ENCODE measurements at regions not wholly inside any gene's neighbourhood (a gene's known extent, or its start where the extent isn't known, plus 50 kb on each side); places are given as distances from the start of the nearest gene placed in this dataset.
"Not testable (repeated sequence)": the region's sequence is repeated elsewhere in the genome, so short reads cannot be mapped to it uniquely, and the experiment has no call there.

DNA sequence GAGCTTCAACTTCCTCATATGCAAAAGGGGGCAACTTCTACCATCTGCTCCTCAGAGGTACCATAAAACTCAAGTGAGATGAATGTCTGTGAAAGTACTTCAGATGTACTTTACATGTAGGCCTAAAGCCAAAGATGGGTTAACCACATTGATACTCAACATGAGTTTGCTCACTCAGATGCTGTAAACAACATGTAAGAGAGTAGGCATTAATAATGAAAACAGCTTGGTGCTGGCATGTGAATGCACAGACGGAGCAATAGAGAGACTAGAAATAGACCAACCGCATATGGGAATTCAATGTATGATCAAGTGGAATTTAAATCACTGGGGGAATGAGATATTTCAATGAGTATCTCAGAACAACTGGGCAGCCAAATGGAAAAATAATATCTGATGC is 143.8 kb upstream of the CDYL start:
- no peak overlapping the region for H3K27ac ChIP-seq
- intact Hi-C loops (cut with DNase I), result no loop called here
- no peak for ATAC-seq
- H3K9me3 ChIP-seq, result peaks cover 0 to 42% (median 21%) of the 10 kb centered on the region in 11 donors
- TF ChIP-seq, protein P1, sequence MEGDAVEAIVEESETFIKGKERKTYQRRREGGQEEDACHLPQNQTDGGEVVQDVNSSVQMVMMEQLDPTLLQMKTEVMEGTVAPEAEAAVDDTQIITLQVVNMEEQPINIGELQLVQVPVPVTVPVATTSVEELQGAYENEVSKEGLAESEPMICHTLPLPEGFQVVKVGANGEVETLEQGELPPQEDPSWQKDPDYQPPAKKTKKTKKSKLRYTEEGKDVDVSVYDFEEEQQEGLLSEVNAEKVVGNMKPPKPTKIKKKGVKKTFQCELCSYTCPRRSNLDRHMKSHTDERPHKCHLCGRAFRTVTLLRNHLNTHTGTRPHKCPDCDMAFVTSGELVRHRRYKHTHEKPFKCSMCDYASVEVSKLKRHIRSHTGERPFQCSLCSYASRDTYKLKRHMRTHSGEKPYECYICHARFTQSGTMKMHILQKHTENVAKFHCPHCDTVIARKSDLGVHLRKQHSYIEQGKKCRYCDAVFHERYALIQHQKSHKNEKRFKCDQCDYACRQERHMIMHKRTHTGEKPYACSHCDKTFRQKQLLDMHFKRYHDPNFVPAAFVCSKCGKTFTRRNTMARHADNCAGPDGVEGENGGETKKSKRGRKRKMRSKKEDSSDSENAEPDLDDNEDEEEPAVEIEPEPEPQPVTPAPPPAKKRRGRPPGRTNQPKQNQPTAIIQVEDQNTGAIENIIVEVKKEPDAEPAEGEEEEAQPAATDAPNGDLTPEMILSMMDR (IDR thresholded peaks at IDR 0.05), result no peak
- no peaks in the 10 kb centered on the region for H3K4me1 ChIP-seq
- no peak for DNase-seq
- no peak overlapping the region for H3K4me3 ChIP-seq
- H3K36me3 ChIP-seq, result no peaks in the 10 kb centered on the region
- 66% methylated on average over 2 of the region's 2 CpGs for WGBS, 2 donors
- H3K27me3 ChIP-seq, result no peaks in the 10 kb centered on the region

DNA sequence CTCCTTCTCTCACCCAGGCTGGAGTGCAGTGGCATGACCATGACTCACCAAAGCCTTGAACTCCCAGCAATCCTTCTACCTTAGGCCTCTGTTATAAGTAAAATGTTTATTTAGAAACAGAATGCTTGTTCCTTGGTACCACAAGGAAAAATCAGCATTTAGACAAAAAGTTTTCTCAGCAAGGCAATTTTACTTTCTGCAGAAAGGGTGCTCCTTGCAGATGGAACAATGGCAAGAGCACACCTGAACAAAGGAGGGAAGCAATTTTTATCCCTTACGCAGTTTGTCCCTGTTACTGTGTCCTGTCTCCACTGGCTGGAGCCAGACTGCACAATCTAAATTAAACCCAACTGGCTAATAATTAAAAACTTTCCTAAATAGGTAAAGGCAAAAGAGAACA is 146.4 kb upstream of the CDYL start:
- DNase-seq; H3K36me3 ChIP-seq; H3K4me3 ChIP-seq; H3K27ac ChIP-seq; ATAC-seq; H3K4me1 ChIP-seq; H3K27me3 ChIP-seq; intact Hi-C loops (cut with DNase I): not testable (repeated sequence)
- 94 to 100% methylated on average over 1 of the region's 1 CpG for WGBS, 2 donors
- peaks cover 0 to 43% (median 21%) of the 10 kb centered on the region in 11 donors for H3K9me3 ChIP-seq

- intact Hi-C loops (cut with DNase I), result no loop called here
- WGBS, 2 donors, result 90% methylated on average over 6 of the region's 6 CpGs
- Histone ChIP-seq H3K4me1 (no peaks in the 10 kb centered on the region), H3K9me3 (peaks cover 0 to 32% (median 15%) of the 10 kb centered on the region in 11 donors), H3K36me3 (no peaks in the 10 kb centered on the region), H3K27ac (no peak overlapping the region), H3K27me3 (no peaks in the 10 kb centered on the region), H3K4me3 (no peak overlapping the region)
- TF ChIP-seq, protein P1 (IDR thresholded peaks at IDR 0.05), result no peak
- ATAC-seq, result no peak
- DNase-seq, result no peak
Measured at GRCh38 chr6:4625557-4625956, 150.6 kb upstream of the CDYL start.

GRCh38 chr6:4624726-4625125 is 151.5 kb upstream of the CDYL start:
- H3K4me3 ChIP-seq, result no peak overlapping the region
- H3K27ac ChIP-seq, result no peak overlapping the region
- peaks cover 0 to 23% (median 9%) of the 10 kb centered on the region in 11 donors for H3K9me3 ChIP-seq
- no peaks in the 10 kb centered on the region for H3K36me3 ChIP-seq
- ATAC-seq (no peak), DNase-seq (no peak)
- H3K4me1 ChIP-seq, result no peaks in the 10 kb centered on the region
- 92 to 93% methylated on average over 7 of the region's 7 CpGs for WGBS, 2 donors
- TF ChIP-seq, protein P1 (IDR thresholded peaks at IDR 0.05), result no peak
- intact Hi-C loops (cut with DNase I), result no loop called here
- no peaks in the 10 kb centered on the region for H3K27me3 ChIP-seq

GRCh38 chr6:4620284-4621151 is 155.7 kb upstream of the CDYL start:
- Histone ChIP-seq H3K27ac (no peak overlapping the region), H3K27me3 (no peaks in the 10 kb centered on the region), H3K4me1 (peaks cover 0 to 10% (median 0%) of the 10 kb centered on the region in 9 donors), H3K9me3 (no peaks in the 10 kb centered on the region), H3K36me3 (no peaks in the 10 kb centered on the region), H3K4me3 (no peak overlapping the region)
- intact Hi-C loops (cut with DNase I), result no loop called here
- WGBS, 2 donors, result 84 to 85% methylated on average over 12 of the region's 12 CpGs
- ATAC-seq (no peak), DNase-seq (no peak)
- TF ChIP-seq, protein P1 (IDR thresholded peaks at IDR 0.05), result no peak

All from heart right ventricle (tissue), 16 donors.